ENCODE measurements at regions not wholly inside any gene's neighbourhood (a gene's known extent, or its start where the extent isn't known, plus 50 kb on each side); places are given as distances from the start of the nearest gene placed in this dataset.

DNA sequence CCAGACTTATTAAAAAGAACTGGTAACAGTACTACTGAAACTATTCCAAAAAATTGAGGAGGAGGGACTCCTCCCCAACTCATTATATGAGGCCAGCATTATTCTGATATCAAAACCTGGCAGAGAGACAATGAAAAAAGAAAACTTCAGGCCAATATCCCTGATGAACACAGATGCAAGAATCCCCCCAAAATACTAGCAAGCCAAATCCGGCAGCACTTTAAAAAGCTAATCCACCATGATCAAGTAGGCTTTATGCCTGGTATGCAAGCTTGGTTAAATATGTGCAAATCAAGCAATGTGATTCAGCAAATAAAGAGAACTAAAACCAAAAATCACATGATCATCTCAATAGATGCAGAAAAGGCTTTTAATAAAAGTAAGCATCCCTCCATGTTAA lies 2271.0 kb upstream of the C9orf72 start:
- TF ChIP-seq CTCF (IDR thresholded peaks at IDR 0.05) (no peak), POLR2A (IDR thresholded peaks at IDR 0.05) (no peak), POLR2AphosphoS5 (IDR thresholded peaks at IDR 0.05) (no peak)

Data from prostate gland (tissue), 2 donors.